Coronary artery (tissue), 2 donors: ENCODE measurements at regions not wholly inside any gene's neighbourhood (a gene's known extent, or its start where the extent isn't known, plus 50 kb on each side); places are given as distances from the start of the nearest gene placed in this dataset.
A peak's percentile ranks its signal among the peaks of the same experiment; 100 is the strongest.

ENCODE experiments used
- DNase-seq: peaks from one replicate; pipeline ENCODE4 v3.0.0-alpha.2; 2017; ENCODE audit warnings: low spot score
- H3K27ac ChIP-seq, 2 donors: fragments of 200-600 bp; sonication (generic); one replicate each; pipeline ENCODE4 v1.5.1; 2016 to 2019
- H3K4me3 ChIP-seq: fragments of 200-600 bp; sonication (generic); 2 replicates; pipeline ENCODE4 v1.5.1; 2016; ENCODE audit warnings: mild to moderate bottlenecking, moderate library complexity
- TF ChIP-seq, protein P1 (sequence below): fragments of 200-600 bp; sonication (generic); IDR thresholded peaks from one replicate; pipeline ENCODE4 v1.5.1; 2019; ENCODE audit warnings: antibody characterized with exemption

DNA sequence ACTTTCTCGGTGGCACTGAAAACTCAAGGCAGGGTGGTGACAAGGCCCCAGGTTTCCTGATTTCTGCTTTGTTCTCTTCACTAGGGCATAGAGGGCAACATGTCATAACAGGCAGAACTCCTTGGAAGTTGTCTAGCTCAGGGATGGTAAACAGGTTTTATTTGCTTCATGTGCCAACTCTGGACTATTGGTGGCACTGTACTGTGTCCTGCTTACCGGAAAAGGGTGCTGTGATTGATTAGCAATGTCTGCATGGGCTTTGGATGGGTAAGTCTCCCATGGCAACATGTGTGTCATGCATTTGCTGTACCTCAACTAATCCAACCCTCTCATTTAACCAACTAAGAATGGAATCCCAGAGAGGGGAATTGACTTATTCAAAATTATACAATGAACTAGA, 70.7 kb upstream of the USP24 start:
- no peak overlapping the region for H3K4me3 ChIP-seq
- DNase-seq, result no peak
- H3K27ac ChIP-seq, result no peak overlapping the region
- TF ChIP-seq, protein P1, sequence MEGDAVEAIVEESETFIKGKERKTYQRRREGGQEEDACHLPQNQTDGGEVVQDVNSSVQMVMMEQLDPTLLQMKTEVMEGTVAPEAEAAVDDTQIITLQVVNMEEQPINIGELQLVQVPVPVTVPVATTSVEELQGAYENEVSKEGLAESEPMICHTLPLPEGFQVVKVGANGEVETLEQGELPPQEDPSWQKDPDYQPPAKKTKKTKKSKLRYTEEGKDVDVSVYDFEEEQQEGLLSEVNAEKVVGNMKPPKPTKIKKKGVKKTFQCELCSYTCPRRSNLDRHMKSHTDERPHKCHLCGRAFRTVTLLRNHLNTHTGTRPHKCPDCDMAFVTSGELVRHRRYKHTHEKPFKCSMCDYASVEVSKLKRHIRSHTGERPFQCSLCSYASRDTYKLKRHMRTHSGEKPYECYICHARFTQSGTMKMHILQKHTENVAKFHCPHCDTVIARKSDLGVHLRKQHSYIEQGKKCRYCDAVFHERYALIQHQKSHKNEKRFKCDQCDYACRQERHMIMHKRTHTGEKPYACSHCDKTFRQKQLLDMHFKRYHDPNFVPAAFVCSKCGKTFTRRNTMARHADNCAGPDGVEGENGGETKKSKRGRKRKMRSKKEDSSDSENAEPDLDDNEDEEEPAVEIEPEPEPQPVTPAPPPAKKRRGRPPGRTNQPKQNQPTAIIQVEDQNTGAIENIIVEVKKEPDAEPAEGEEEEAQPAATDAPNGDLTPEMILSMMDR, result no peak

DNA sequence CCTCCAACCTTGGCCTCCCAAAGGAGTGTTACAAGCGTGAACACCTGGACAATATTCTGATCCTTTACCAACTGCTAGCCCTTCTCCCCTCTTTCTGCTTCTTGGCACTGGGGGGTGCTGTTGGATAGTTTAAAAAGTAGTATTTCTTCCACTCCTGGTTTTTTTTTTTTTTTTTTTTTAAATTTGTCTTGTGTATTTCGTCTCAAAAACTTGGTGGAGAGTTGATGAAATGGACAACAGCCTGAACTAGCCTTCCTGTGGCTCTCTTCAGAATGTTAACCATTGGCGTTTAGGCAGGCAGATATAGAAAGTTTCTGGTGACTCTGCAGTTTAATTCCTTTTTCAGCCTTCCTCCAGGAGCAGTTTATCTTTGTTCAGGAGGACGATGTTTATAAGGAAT, 69.7 kb upstream of the USP24 start:
- Histone ChIP-seq H3K4me3 (no peak overlapping the region), H3K27ac (no peak overlapping the region)
- no peak for DNase-seq
- TF ChIP-seq, protein P1, result peak; percentile 27

DNA sequence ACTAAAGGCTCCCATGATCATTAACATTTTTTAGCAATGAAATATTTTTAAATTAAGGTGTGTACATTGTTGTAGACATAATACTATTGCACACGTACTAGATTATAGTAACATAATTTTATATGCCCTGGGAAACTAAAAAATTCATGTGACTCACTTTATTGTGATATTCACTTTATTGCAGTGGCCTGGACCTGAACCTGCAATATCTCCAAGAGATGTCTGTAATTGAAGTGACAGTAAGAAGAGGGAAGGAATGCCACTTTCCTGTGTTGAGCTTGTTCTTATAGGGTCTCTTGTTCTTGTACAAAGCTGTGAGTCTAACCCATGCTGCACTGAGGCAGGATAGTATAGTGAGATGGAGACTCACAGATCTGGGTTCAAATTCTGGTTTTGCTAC, 66.9 kb upstream of the USP24 start:
- no peak overlapping the region for H3K27ac ChIP-seq
- TF ChIP-seq, protein P1, result no peak
- no peak for DNase-seq
- no peak overlapping the region for H3K4me3 ChIP-seq

DNA sequence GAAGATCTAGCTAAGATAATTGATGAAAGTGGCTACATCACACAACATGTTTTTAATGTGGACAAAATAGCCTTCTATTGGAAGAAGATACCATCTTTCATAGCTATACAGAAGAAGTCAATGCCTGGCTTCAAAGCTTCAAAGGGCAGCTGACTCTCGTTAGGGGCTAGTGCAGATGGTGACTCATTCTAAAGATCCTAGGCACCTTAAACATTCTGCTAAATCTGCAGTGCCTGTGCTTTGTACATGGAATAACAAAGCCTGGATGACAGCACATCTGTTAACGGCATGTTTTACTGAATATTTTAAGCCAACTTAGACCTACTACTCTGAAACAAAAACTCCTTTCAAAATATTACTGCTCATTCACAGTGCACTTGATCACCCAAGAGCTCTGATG, 65.6 kb upstream of the USP24 start:
- H3K27ac ChIP-seq, result no peak overlapping the region
- DNase-seq, result no peak
- H3K4me3 ChIP-seq, result no peak overlapping the region
- TF ChIP-seq, protein P1, result no peak

DNA sequence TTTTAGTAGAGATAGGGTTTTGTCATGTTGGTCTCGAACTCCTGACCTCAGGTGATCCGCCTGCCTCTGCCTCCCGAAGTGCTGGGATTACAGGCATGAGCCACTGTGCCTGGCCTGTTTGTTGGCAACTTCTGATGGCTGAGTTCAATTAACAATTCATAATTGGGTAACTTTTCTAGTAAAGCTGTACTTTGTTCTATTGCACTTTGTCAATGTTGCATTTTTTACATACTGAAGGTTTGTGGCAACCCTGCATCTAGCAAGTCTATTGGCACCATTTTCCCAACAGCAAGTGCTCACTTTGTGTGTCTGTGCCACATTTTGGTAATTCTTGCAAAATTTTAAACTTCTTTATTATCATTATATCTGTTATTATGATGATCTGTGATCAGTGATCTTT, 64.5 kb upstream of the USP24 start:
- DNase-seq, result no peak
- H3K4me3 ChIP-seq, result no peak overlapping the region
- TF ChIP-seq, protein P1, result no peak
- no peak overlapping the region for H3K27ac ChIP-seq

DNA sequence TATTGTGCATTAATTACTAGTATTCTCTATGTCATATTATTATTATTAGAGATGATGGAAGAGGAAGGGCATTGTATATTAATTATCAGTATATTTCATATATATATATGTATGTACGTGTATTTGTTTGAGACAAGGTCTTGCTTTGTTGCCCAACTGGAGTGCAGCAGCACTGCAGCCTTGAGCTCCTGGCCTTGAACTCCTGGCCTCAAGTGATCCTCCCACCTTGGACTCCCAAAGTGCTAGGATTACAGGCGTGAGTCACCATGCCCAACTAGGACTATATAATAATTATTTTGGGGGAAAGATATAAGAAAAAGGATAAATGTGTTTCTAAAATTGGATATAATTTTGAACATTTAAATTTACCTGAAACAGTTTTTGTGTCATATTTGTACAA, 63.2 kb upstream of the USP24 start:
- no peak for DNase-seq
- TF ChIP-seq, protein P1, result no peak

DNA sequence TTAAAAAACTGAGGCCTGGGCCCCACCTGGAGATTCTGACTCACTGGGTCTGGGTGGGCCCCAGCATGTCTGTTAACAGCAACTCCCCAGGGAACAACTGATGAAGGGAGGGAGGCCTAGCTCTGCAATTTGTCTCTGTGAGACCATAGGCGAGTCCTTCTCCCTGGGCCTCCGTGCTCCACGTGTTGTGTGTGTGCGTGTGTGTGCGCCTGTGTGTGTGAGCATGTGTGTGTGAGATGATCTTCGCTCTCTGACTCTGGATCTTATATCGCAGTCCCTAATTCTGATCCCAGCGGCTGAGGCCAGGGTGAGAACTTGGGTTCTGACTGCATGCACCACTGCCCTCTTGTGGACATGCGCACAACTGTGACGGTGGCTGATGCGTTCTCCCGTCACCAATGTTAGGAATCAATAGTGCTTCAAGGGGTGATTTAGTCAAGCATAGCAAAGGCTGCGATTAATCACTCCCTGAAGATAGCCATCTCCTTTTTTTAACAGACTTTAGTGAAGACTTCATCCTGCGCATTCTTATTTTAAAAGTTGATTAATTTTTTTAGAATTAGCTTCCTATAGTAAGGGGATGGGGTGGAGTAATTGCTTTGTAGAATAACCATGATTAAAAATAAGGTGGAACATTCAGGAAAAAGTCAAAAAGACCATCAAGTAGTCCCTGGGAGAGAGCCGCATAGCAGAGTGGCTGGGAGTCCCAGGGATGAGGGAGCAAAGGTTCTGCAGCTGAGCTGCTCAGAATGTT, 62.4 kb upstream of the USP24 start:
- Histone ChIP-seq H3K4me3 (no peak overlapping the region), H3K27ac (no peak overlapping the region)
- TF ChIP-seq, protein P1, result peak; percentile 79
- no peak for DNase-seq

More for the DNA sequence above, 63.2 kb upstream of the USP24 start:
- Histone ChIP-seq H3K4me3 (no peak overlapping the region), H3K27ac (no peak overlapping the region)
